ENCODE measurements at regions not wholly inside any gene's neighbourhood (a gene's known extent, or its start where the extent isn't known, plus 50 kb on each side); places are given as distances from the start of the nearest gene placed in this dataset.

DNA sequence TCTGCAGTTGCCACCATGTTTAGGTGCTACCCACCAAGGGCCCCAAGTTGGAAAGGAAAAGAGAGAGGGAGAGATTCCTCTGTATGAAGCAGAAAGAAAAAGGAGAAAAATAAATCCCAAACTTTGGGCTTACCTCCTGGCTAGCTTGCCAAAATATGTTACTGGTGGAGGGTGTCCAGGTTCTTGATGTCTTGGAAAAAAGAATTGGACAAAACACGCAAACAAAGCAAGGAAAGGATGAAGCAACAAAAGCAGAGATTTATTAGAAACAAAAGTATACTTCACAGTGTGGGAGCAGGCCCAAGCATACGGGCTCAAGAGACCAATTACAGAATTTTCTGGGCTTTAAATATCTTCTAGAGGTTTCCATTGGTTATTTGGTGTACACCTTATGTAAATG is 204.5 kb upstream of the LRRC7 start:
- POLR2A ChIA-PET: no interaction called here
- Histone ChIP-seq H3K9me3 (ENCODE audit: control insufficient read depth, insufficient read depth, low read length) (no peaks in the 10 kb centered on the region), H3K27ac (ENCODE audit: low read depth, low read length) (no peak overlapping the region), H3K4me3 (ENCODE audit: low read depth, low read length) (no peak overlapping the region), H3K27me3 (ENCODE audit: control insufficient read depth, insufficient read depth, low read length) (no peaks in the 10 kb centered on the region)
- CTCF ChIA-PET: no interaction called here
- TF ChIP-seq, protein P1, sequence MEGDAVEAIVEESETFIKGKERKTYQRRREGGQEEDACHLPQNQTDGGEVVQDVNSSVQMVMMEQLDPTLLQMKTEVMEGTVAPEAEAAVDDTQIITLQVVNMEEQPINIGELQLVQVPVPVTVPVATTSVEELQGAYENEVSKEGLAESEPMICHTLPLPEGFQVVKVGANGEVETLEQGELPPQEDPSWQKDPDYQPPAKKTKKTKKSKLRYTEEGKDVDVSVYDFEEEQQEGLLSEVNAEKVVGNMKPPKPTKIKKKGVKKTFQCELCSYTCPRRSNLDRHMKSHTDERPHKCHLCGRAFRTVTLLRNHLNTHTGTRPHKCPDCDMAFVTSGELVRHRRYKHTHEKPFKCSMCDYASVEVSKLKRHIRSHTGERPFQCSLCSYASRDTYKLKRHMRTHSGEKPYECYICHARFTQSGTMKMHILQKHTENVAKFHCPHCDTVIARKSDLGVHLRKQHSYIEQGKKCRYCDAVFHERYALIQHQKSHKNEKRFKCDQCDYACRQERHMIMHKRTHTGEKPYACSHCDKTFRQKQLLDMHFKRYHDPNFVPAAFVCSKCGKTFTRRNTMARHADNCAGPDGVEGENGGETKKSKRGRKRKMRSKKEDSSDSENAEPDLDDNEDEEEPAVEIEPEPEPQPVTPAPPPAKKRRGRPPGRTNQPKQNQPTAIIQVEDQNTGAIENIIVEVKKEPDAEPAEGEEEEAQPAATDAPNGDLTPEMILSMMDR (IDR thresholded peaks at IDR 0.05; ENCODE audit: low read depth, low read length): no peak
- no peak for DNase-seq (ENCODE audit: low read depth, low spot score)

DNA sequence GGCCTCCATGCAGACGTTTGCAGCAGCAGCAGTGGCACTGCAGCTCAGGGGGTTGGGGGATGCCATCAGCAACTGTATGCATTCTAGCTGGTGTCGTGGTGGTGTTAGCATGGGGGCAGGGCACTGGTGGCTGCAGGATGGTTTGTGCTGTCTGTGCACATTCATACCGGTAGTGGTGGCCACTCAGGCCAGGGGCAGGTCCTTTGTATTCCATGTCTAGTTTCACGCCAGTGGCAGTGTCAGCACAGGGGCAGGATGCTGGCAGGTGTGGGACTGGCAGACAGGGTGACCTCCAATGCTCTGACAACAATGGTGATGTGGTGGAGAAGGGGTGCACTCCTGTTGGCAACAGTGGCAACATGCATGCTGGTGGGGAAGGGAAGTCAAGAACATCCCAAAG is 194.2 kb upstream of the LRRC7 start:
- Histone ChIP-seq H3K9me3 (ENCODE audit: control insufficient read depth, insufficient read depth, low read length) (no peaks in the 10 kb centered on the region), H3K4me3 (ENCODE audit: low read depth, low read length) (no peak overlapping the region), H3K27ac (ENCODE audit: low read depth, low read length) (no peak overlapping the region), H3K27me3 (ENCODE audit: control insufficient read depth, insufficient read depth, low read length) (no peaks in the 10 kb centered on the region)
- TF ChIP-seq, protein P1 (IDR thresholded peaks at IDR 0.05; ENCODE audit: low read depth, low read length): no peak
- no peak for DNase-seq (ENCODE audit: low read depth, low spot score)
- CTCF ChIA-PET: no interaction called here
- POLR2A ChIA-PET: no interaction called here

DNA sequence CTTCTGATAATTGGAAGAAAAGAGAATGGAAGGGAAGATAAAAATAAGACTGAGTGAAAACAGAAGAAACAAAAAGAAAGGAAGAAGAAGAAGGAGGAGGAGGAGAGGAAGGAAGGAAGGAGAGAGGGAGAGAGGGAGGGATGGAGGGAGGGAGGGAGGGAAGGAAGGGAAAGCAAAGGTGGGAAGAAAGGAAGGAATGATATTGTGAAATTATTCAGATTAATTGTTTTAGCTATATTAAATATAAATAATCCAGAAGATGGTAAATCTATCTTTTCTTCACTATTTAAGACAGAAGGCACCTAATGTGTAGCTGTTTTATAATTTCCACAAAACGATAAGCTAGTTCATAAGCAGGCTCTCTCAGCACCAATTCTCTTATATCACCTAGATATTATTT is 191.3 kb upstream of the LRRC7 start:
- Histone ChIP-seq H3K4me3 (ENCODE audit: low read depth, low read length) (no peak overlapping the region), H3K27me3 (ENCODE audit: control insufficient read depth, insufficient read depth, low read length) (no peaks in the 10 kb centered on the region), H3K27ac (ENCODE audit: low read depth, low read length) (no peak overlapping the region), H3K9me3 (ENCODE audit: control insufficient read depth, insufficient read depth, low read length) (no peaks in the 10 kb centered on the region)
- TF ChIP-seq, protein P1 (IDR thresholded peaks at IDR 0.05; ENCODE audit: low read depth, low read length): no peak
- POLR2A ChIA-PET: no interaction called here
- no peak for DNase-seq (ENCODE audit: low read depth, low spot score)
- CTCF ChIA-PET: interaction anchor here (0.6 kb wide), 1 partner anchor 767 kb away, joined by 3 read pairs; no protein-coding TSS in a partner anchor

DNA sequence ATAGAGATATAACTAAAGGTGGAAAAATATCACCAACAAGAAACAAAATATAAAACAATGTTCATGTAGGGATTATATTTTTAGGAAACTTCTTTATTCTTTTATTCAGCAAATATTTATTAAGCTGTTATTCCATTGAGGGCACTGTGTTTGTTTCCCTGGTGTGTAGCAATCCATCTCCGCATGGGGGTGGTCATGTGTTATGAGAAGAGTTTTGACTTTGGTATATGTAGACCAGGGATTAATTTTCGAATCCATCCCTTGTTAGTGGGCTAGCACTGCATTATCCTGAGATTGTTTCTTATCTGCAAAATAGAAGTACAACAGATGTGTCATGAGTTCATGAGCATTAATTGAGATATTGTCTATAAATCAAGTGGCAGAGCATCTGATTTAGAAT is 190.2 kb upstream of the LRRC7 start:
- H3K9me3 ChIP-seq (ENCODE audit: control insufficient read depth, insufficient read depth, low read length): no peaks in the 10 kb centered on the region
- H3K27ac ChIP-seq (ENCODE audit: low read depth, low read length): no peak overlapping the region
- TF ChIP-seq, protein P1 (IDR thresholded peaks at IDR 0.05; ENCODE audit: low read depth, low read length): no peak
- H3K27me3 ChIP-seq (ENCODE audit: control insufficient read depth, insufficient read depth, low read length): no peaks in the 10 kb centered on the region
- ChIA-PET CTCF (no interaction called here), POLR2A (no interaction called here)
- DNase-seq (ENCODE audit: low read depth, low spot score): no peak
- no peak overlapping the region for H3K4me3 ChIP-seq (ENCODE audit: low read depth, low read length)

DNA sequence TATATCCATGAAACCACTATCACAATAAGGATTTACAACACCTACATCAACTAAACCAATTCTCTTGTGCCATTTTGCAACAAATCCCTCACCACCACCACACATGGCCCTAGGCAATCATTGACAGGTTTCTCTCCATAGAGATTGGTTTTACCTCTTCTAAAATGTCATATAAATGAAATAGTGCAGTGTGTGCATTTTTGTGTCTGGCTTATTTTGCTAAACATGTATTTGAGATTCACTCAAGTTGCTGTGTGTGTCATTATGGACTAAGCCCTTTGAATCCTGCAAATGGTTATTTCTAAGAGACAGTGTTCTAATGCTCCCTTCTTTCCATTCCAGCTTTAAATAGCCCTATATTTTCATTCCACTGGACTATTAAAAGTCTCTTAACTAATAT is 179.7 kb upstream of the LRRC7 start:
- TF ChIP-seq, protein P1 (IDR thresholded peaks at IDR 0.05; ENCODE audit: low read depth, low read length): no peak
- H3K27ac ChIP-seq (ENCODE audit: low read depth, low read length): no peak overlapping the region
- no peaks in the 10 kb centered on the region for H3K9me3 ChIP-seq (ENCODE audit: control insufficient read depth, insufficient read depth, low read length)
- H3K27me3 ChIP-seq (ENCODE audit: control insufficient read depth, insufficient read depth, low read length): no peaks in the 10 kb centered on the region
- ChIA-PET POLR2A (no interaction called here), CTCF (no interaction called here)
- no peak for DNase-seq (ENCODE audit: low read depth, low spot score)
- no peak overlapping the region for H3K4me3 ChIP-seq (ENCODE audit: low read depth, low read length)
